Activated T-cell treated with anti-CD3 and anti-CD28 coated beads for 48 hours (primary cell): ENCODE measurements at regions not wholly inside any gene's neighbourhood (a gene's known extent, or its start where the extent isn't known, plus 50 kb on each side); places are given as distances from the start of the nearest gene placed in this dataset.

Experiments
- DNase-seq: peaks from one replicate; pipeline ENCODE4 v3.0.0-alpha.2; 2020; ENCODE audit warnings: low read depth

DNA sequence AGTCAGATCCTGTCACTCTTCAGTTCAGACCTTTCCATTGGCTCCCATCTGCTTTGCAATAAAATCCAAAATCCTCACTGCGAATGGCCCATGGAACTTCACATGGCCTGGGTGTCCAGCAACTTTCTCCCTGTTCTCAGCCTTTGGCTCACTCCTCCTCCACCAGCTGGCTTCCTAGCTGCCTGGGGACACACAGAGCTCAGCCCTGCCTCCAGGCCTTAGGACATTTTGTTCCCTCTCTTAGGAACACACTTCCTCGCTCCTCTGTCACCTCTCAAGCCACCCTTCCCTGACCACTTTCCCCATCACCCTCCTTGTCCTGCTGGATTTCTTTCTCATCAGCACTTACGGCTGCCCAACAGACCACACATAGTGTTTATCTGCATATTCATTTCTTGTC, 419.6 kb downstream of the MED13L start:
- no peak for DNase-seq

GRCh38 chr12:115857160-115857920, 420.2 kb downstream of the MED13L start:
- DNase-seq: no peak

GRCh38 chr12:115852054-115852453, 425.4 kb downstream of the MED13L start:
- DNase-seq: no peak

- DNase-seq: no peak
These were observed 426.5 kb downstream of the MED13L start for GRCh38 chr12:115850957-115851356.

DNA sequence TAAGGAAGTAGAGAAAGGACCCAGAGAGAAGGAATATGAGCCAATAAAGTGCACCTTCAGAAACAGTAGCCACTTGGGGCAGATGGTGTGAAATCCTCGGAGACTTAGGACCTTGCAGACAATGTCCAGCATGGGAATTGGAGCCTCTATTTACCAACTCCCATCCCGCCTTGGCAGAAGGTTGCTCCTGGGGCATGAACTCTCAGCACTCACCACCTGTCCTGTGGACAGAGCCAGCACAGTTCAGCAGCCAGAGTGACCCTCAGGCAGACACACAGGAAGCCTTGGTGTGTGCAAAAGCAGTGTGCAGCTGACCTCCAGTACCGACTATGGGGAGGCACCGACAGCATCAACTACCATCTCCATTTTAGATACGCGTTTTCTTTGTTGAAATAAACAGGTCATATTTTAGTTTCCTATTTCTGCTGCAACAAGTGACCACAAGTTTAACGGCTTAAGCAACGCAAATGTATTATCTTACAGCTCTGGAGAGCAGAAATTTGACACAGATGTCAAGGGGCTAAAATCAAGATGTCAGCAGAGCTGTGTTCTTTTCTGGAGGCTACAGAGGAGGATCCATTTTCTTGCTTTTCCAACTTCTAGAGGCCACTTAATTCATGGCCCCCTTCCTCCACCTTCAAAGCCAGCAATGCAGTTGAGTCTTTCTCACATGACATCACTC, 428.1 kb downstream of the MED13L start:
- no peak for DNase-seq

GRCh38 chr12:115847398-115847797, 430.1 kb downstream of the MED13L start:
- DNase-seq: no peak

GRCh38 chr12:115846516-115846915, 431.0 kb downstream of the MED13L start:
- DNase-seq: no peak

- DNase-seq: no peak
These were observed 437.3 kb downstream of the MED13L start for GRCh38 chr12:115840159-115840558.

- DNase-seq: no peak
These were observed 438.5 kb downstream of the MED13L start for GRCh38 chr12:115838952-115839351.

GRCh38 chr12:115837220-115837619, 440.3 kb downstream of the MED13L start:
- DNase-seq: no peak

DNA sequence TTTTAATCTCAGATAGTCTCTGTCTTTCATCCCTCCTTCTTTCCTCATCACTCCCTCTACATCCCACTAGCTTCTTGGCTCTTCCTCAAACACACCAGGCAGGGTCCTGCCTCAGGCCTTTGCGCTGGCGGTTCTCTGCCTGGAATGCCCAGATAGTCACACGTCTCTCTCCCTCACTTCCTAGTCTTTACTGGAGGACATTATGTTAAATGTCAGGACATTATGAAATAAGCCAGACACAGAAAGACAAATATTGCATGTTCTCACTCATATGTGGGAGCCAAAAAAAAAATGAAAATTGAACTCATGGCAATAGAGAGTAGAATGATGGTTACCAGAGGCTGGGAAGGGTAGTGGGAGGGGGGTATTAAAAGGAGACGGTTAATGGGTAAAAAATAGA, 442.0 kb downstream of the MED13L start:
- no peak for DNase-seq

- no peak for DNase-seq
These were observed 443.8 kb downstream of the MED13L start for GRCh38 chr12:115833704-115834103.

DNA sequence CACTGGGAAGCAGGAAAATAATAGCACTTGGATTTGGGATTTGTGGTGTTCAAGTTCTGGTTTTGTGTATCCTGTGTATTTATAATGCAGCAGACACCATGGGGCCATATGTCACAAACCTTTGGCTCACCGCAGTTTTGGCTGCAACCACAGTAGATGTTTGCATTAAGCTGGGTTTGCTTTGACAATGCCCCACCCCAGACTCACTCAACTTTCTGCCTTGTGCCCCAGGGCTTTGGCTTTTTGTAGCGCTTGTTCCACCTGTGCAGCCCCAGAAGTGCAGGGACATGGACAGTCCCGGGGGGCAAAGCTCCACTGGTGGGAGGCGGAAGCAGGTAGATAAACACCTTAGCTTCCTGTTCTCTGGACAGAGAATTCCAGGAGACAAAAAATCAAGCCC, 446.9 kb downstream of the MED13L start:
- DNase-seq: no peak

GRCh38 chr12:115830070-115830469, 447.4 kb downstream of the MED13L start:
- no peak for DNase-seq

GRCh38 chr12:115828168-115828567, 449.3 kb downstream of the MED13L start:
- no peak for DNase-seq

- DNase-seq: no peak
These were observed 452.4 kb downstream of the MED13L start for GRCh38 chr12:115824936-115825602.

DNA sequence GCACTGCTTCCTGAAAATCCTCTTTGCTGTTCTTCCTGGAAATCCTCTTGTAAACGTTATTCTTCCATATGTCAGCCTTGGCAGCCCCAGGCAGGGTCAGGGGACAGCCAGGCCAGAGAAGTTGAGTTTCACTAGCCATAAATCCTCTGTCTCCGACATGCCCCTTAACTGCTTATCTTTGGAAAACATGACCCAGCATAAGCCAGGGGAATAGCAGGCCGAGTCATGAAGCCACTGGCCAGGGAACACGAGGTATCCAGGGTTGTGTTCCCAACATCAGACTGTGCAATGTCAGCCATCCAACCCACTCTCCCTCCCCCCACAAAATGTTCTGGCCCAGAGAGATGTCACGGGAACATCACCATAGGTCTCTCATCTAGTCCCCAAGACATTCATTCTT, 453.9 kb downstream of the MED13L start:
- no peak for DNase-seq

DNA sequence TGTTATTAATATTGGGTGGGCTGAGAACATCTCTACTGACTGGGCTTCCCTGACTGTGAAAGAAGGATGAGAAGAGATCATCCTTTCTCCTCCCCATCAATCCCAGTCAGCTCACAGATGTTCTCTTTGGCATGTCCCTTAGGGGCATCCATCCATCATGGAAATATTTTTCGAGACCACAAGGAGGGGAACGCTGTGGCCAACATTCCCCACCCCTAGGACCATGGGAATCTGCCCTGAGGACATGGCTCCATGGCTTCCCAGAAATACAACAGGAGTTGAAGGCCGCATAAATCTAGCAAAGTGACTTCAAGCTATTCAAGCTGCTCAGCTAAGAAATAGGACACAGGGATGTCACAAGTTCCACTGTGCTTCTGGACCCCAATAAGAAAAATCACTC, 456.8 kb downstream of the MED13L start:
- DNase-seq: no peak

DNA sequence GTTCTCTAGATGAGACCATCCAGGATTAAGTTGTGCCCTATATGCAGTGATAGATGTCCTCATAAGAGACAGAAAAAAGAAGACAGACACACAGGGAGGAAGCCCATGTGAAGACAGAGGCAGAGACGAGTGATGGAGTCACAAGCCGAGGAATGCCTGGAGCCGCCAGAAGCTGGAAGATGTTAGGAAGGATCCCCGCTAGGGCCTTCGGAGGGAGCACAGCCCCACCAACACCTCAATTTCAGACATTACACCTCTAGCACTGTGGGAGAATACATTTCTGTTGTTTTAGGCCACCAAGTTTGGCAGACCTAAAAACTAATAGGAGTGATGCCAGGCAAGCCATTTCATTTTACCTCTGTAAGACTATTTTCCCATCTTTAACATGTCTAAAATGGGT, 458.5 kb downstream of the MED13L start:
- DNase-seq: no peak

GRCh38 chr12:115817389-115817788, 460.1 kb downstream of the MED13L start:
- no peak for DNase-seq

DNA sequence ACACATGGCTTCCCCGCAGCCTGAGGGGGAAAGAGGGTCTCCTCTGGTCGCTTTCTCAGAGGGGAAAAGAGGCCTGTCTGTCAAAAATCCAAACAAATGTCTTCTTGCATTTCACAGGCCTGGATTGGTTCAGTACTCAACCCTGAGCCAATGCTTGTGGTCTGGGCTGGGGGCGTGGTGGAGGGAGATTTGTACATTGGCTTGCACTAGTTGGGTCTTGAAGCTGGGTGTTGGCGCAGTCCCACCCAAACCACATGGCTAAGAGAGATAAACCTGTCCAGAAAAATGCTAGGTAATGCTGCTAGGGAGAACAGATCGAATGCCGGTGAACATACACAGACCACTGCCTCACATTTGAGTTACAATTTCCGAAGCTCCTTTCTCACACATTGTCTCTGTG, 461.6 kb downstream of the MED13L start:
- DNase-seq: no peak

GRCh38 chr12:115813256-115813655, 464.2 kb downstream of the MED13L start:
- no peak for DNase-seq

DNA sequence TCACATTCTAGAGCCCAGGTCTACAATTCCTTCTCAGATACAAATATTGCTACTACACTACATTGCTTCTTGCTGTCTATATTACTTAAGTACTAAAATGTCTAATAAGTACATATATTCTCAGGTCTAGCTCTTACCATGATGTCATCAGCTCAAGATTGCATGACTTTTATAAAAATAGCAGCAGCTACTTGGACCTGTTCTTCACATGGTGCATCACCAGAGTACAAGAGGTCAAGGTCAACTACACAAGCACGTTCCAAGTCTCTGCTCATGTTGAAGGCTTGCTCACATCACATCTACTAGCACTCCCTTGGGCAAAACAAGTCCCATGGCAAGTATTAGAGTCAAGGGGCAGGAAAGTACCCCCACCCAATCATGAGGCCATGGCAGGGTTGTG, 465.6 kb downstream of the MED13L start:
- DNase-seq: no peak
